ENCODE measurements at regions not wholly inside any gene's neighbourhood (a gene's known extent, or its start where the extent isn't known, plus 50 kb on each side); places are given as distances from the start of the nearest gene placed in this dataset.

- no peak for DNase-seq (ENCODE audit: low spot score)
- in situ Hi-C loops (cut with MboI; ENCODE audit: low sequenced_read_pairs, unreplicated experiment), result no loop called here
- no peak for TF ChIP-seq CTCF (IDR thresholded peaks at IDR 0.05; ENCODE audit: borderline replicate concordance, control extremely low read depth, extremely low read depth, insufficient read depth, missing control alignments)
Observed at GRCh38 chr12:67811437-67812361, 163.2 kb downstream of the DYRK2 start.

GRCh38 chr12:67813456-67813904 is 164.9 kb downstream of the DYRK2 start:
- no peak for DNase-seq (ENCODE audit: low spot score)
- in situ Hi-C loops (cut with MboI; ENCODE audit: low sequenced_read_pairs, unreplicated experiment), result no loop called here
- TF ChIP-seq CTCF (IDR thresholded peaks at IDR 0.05; ENCODE audit: borderline replicate concordance, control extremely low read depth, extremely low read depth, insufficient read depth, missing control alignments), result no peak

GRCh38 chr12:67816269-67816668 is 167.7 kb downstream of the DYRK2 start:
- no peak for TF ChIP-seq CTCF (IDR thresholded peaks at IDR 0.05; ENCODE audit: borderline replicate concordance, control extremely low read depth, extremely low read depth, insufficient read depth, missing control alignments)

GRCh38 chr12:67818459-67818903 is 169.9 kb downstream of the DYRK2 start:
- no peak for DNase-seq (ENCODE audit: low spot score)
- in situ Hi-C loops (cut with MboI; ENCODE audit: low sequenced_read_pairs, unreplicated experiment), result no loop called here
- no peak for TF ChIP-seq CTCF (IDR thresholded peaks at IDR 0.05; ENCODE audit: borderline replicate concordance, control extremely low read depth, extremely low read depth, insufficient read depth, missing control alignments)

More at GRCh38 chr12:67816269-67816668, 167.7 kb downstream of the DYRK2 start:
- DNase-seq (ENCODE audit: low spot score), result no peak
- in situ Hi-C loops (cut with MboI; ENCODE audit: low sequenced_read_pairs, unreplicated experiment), result no loop called here

- in situ Hi-C loops (cut with MboI; ENCODE audit: low sequenced_read_pairs, unreplicated experiment), result no loop called here
- DNase-seq (ENCODE audit: low spot score), result no peak
- no peak for TF ChIP-seq CTCF (IDR thresholded peaks at IDR 0.05; ENCODE audit: borderline replicate concordance, control extremely low read depth, extremely low read depth, insufficient read depth, missing control alignments)
Observed at GRCh38 chr12:67819902-67820301, 169.3 kb upstream of the IFNG-AS1 start.

GRCh38 chr12:67820694-67821093 is 168.6 kb upstream of the IFNG-AS1 start:
- TF ChIP-seq CTCF (IDR thresholded peaks at IDR 0.05; ENCODE audit: borderline replicate concordance, control extremely low read depth, extremely low read depth, insufficient read depth, missing control alignments), result no peak
- DNase-seq (ENCODE audit: low spot score), result no peak
- in situ Hi-C loops (cut with MboI; ENCODE audit: low sequenced_read_pairs, unreplicated experiment), result no loop called here

Data from GM13976 (cell line).